Left renal cortex interstitium (tissue), 4 donors: ENCODE measurements at regions not wholly inside any gene's neighbourhood (a gene's known extent, or its start where the extent isn't known, plus 50 kb on each side); places are given as distances from the start of the nearest gene placed in this dataset.

Experiments
- DNase-seq, 4 donors: peaks; one replicate each; pipeline ENCODE4 v3.0.0-alpha.2; 2013; ENCODE audit warnings: low read depth in 4 of 4, low spot score in 2 of 4, missing footprints in 1 of 4

DNA sequence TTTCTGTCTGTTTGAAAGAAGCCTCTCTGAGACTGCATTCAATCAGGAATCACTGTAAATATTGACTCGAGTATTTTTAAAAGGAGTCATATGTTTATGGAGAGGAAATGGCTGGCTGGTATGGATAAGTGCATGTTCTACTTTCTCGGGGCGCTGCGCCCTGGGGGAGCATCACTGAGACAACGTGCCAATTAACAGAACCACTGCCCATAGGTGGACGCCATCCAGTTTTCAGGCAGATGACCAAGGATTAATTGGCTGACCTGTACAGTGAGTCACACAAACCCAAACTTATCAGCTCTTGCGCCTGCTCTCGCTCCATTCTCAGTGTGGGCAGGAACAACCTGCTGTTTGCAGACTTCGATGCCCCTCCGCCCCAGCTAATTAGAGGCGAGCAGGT lies 571.2 kb downstream of the QKI start:
- no peak for DNase-seq

DNA sequence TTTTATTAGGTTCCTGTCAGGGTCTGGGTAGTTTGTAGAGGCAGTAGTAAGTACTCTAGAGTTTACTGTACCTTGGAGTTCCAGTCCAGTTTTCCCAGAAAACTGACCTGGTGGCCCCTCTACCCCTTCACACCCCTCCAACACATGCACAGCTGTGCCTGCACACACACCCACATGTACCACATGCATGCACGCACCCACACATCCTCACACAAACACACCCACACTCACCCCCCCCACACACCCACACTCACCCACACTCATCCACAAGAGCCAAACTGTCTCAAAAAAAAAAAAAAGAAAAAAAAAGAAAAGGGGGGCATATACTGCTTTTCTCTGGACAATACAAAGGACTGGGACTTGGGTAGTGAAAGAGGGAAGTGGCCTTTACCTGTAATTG lies 570.5 kb downstream of the QKI start:
- DNase-seq, result no peak

DNA sequence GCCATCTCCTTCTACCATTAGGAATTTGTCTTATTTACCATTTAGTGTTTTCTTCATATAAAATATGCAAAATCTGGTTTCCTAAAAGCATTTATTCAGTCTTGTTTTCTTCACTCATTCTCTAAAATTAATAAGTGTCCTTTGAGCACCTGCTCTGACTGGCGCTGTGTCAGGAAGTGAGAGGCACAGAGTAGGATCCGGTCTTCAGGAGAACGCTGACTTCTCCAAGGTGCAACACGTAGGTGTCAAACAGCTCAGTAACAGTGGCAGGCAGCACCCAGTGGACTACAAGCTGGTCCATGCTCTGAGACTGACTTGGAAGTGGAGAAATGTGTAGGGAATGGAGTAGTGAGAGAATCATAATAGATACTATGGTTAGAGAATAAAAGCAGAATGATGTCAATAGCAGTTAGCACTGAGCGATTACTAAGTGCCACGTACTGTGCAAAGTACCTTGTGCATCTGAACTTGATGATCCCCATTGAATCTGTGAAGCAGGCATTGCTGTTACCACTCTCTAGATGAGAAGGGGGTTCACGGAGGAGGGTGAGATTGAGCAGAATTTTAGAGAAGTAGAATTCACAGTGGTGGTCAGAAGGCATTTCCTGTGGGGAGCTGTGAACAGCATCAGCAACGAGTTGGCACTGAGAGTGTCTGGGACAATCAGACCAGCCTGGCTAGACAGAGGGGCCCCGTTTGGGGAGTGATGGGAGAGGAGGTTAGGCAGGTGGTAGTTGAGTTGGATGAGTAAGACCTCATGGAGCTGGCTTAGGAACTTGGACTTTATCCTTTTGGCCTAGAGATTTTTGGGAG lies 569.8 kb downstream of the QKI start:
- DNase-seq, result no peak

DNA sequence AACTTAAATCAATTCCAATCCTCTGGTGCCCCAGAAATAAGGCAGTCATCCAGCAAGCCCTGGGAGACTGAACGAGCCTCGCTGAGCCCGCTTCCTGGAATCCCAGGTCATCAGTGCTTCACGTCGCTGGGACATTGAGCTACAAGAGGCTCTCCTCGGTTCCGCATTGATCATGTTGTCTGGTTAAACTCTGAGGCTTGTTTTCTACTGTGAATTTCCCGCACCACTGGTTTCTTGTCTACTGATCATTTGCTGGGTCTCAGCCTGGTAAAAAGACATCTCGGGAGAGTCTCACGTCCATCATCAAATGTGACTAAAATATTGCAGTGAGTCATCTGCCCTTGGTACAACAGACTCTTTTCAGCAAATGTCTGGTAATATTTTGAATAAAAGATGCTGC lies 569.2 kb downstream of the QKI start:
- DNase-seq, result no peak

DNA sequence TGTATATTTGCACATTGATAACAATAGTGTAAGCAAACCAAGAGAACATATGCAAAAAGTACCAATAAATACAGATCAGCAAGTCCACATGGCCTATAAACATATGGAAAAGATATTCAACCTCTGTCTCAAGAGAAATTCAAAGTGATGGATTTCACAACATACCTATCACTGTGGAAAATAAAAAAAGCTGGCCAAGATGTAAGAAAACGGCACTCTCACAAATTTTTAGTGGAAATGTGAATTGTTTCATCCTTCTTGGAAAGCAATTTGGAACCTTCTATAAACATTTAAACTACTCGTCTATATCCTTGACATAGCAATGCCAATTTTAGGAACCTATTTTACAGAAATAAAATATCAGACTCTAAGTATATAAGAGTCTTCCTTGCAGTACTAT lies 559.8 kb downstream of the QKI start:
- DNase-seq, result no peak

DNA sequence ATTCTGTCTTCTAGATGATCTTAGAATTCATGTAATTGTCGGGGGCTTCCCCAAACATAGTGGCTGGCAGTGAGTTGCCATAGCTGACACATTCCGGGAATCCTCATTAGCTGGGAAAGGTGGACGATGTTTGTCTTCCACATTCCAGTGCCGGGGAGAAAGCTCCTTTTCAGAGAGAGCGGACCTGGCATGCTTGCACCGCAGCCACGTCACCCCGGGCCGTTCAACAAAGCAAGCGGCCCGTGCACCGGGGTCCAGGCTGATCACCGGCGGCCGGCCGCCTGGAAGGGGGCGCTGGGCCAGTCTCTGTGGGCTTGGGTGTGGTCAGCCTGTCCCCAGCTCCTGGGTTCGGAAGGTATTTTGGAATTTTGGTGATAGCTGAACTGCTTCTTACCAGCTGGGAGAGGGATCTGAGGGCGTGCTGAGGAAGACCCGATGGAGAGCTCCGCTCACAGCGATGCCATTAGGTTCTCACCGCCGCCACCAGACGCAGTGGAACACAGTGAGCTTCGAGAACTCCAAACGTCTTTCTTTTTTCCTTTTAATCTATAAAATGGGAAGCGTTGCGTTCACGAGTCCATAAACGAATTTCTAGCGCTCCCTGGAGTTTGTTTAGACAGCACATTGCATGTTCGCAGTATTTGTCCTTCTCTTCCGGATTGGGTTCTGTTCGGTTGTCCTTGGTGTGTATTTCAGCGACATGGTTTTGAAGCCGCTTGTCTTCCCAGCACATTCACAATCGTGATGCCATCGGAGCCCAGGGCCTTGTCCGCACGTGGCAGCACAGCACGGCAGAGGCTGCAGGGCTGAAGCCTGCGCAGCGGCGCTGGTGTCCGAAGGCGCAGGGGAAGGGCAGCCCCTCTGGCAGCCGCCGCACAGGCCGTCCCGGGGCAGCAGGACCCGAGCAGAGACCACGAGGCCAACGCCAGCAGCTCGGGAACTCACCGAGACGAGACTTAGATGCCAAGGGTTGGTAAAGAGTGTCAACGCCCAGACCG lies 557.6 kb downstream of the QKI start:
- no peak for DNase-seq

DNA sequence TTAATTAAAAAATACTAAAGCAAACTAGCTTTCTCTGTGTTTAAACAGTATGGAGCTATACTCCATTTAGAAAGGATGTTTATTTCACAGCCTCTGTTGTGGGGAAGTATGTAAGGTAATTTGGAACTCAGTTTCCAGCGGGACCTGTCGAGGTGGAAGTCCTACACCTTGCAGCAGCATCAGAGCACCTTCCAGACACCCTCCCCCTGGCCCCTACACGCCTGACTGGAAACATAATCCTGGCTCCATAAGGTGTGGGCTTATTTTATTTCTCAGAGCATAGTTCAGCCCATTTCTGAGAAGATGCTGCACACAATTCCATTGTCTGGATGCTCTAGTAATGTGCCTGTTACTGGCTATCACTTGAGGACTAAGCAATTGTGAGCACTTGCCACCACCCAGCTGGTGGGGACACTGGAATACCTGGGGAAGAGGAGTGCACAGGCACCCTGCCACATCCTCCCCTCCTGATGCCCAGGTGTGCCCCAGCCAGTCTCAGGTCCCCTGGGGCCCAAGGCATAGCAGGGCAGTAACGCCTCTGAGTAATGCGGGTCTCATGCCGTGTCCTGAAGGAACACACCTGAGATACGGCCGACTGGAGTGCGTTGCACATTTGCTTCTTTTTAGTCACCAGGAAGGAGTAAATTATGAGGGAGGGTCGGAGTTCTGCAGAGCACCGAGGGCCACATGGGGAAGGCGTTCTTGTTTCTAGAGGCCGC lies 556.5 kb downstream of the QKI start:
- DNase-seq, result no peak

DNA sequence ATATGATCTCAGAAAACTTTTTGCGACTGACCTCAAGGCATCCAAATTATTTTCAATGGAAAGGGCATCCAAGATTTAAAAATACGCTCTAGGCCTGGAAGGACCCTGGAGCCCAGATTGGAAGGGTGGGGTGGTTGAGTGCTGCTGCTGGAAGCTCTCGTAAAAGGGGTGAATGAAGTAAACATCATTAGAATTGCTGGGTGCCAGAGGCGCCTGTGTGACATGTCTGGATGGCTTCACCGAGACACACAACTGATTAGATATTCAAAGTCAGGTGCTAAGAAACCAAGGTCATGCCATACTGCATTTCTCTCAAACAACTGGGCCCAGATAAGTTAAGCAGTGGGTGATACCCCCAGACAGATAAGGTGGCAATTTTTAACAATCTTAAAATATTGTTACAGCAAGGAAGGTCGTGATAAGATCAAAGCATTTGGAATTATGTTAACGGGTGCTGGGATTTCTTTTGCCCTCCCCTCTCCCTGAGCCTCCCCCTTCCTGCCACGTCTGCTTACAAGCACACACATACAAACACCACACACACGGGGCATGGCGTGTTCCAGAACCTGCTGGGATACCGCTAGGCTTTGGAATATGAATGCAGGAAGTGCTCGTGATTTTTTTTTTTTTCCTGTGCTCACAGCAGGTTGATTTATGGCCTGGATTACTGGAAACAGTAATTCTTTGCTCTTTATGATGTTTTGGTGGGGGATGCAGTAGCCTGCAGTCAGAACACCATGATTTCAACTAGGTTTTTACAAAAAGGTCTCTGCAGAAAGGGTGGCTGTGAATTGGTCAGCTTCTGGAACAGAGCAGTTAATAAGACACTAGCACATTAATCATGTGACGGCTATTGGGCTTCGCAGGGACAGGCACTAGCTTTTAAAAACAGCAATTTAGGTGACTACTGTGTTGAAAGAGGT lies 551.2 kb downstream of the QKI start:
- DNase-seq, result peak in 1 of 4 donors; percentile 48

DNA sequence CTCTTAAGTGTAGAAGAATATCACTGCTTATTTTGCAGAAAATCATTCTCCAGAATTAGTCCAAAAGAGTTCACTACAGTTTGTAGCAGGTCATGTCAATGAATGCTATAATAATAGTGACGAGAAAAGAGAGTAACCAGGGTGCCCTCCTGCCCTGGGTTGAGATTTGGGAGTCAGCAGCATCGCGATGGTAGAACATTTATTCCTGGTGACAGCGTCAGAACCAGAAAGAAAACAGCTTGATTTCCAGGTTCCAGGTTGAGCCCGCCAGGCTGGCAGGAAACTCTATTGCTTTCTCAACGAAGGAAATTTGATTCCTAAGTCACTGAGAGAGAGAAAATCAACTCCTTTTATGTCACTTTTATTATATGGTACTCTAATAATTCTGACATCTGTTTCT lies 550.3 kb downstream of the QKI start:
- no peak for DNase-seq

DNA sequence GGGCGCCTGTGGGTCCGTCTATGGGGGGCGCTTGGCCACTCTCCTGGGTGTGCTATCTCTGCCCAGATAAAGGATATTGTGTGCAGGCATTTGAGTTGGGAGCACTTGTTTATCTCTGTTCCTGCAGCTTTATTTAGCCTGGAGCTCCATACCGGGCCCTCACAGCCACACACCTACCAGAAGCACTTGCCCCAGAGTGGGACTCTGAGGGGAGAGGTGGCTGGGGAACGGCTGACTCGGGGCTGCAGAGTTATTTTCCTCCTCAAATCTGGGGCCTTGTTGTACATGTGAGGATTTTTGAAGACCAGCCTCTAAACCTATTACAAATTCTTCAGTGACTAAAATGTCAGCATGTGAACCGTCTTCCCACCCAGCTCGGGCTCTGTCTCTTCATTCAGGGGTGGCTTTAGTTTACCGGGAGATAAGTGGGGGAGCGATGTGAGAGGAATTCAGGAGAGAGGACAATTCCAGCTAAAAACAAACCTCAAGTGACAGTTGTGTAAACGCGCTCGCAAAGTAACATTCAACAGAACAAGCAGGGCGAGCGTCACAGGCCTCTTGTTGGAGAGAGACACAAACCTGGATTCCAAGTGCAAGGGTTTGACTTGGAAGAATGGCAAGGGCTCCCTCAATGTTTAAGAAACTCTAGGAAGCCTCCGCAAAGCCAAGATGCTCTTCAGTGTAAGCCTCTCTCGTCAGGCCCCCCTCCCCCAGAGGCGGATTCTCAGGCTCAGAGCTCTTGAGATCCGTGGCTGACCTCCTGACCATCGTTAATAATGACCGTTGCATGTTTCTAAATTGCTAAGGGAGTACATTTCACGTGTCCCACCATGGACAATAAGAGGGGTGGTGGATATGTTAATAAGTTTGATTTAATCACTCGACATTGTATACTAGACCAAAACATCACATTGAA lies 548.9 kb downstream of the QKI start:
- DNase-seq, result no peak

DNA sequence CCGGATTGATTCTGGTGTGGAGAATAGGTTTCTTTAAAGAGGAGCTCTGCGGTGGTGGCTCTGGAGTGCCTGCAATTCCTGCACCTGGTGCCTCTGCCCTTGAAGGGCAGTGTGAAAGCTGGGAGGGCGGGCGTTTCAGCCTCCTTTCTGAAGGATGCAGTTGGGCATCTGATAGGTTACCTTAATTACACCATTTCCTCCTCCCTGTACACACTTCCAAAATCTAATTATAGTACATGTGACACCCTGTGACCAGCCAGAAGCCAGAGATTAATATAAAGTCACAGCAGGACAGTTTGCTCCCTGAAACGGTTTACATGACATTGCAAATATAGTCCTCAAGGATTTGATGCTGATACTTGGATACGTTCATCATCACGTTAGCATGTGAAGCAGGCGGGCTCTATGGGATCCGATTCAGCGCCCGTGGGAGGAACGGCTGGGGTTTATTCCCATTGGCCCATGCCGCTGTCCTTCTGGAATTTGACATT lies 548.2 kb downstream of the QKI start:
- no peak for DNase-seq

DNA sequence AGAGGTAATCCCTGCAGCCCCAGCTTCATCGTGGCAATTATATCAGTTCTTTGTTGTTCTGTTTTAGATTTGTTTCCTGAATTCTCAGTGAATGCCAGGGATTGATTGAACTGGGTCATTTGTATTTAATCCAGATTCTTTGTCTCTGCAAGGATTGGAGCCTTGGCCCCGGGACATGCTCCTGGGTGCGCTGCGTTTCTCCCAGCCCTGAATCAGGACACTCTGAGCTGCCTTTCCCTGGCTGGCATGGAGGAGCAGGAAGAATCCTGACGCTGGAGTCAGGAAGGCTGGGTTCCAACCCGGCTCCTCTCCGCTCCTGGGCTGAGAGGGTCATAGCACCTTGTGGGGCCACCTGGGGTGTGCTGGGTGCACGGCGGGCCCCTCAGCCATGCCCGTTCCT lies 545.6 kb downstream of the QKI start:
- no peak for DNase-seq

DNA sequence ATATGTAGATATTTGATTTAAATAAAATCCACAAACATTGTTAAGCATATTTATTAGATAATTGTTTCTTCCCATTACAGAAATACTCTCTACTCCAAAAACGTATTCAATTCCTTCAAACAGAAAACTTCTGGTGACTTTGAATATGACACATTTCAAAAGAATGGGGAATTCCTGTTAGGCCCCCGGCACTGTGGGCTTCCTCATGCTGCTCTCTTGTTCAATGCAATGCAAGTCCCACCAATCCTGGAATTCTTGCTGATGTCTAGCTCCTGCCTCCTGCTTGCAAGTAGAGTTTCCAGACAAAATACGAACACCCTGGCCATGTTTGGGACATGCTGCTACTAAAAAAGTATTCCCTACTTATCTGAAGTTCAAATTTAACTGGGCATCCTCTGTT lies 544.1 kb downstream of the QKI start:
- no peak for DNase-seq

DNA sequence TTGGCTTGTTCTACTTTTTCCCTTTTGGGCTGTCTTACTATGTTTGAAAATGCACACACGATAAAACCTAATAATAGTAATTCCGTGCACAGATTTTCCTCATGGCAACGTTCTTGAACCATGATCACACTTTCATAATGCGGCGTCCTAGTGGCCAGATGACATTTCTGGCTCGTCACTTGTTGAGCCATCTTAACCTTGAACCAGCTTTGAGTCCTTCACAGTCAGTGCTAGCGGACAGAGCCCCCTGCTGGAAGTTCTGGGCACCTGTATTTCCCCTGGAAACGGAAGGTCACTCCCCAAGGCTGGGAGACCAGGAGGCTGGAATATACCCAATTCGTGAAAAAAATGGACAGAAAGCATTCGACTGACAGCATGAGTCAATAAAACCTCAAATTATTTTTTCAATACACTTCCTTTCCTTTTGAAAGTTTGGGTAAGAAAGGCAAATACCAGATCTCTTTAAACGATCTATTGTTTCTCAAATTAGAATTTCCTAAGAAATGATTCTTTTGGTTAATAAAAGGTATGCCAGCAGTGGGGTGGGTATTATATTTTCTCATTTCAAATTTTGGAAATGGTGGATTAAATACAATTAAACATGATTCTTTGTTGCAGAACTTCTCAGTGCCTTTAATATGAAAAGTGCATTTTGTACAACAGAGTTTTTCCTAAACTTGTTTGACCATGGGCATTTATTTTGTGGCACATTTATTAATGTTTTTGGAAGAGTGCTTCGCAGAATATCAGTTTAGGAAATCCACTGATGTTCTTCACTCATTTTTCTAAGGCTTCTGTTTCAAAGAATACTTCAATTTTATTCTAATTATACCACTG lies 542.3 kb downstream of the QKI start:
- no peak for DNase-seq

DNA sequence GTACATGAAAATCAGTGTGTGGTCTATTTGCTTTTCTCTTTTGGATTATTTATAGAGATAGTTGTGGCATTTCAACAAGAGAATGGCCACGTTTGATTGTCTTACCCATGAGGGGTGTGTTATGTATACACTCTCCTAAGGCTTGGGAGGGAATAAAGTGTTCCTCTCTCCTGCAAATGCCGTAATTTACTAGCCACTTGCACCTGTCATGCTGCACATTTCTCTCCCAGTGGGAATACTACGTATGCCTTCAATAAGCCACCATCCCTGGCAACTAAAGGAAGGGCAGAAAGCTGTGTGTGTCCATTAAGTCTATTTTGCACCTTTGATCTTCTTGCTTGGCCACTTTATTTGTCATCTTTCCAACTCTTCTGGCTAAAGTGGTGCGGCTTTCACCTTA lies 541.2 kb downstream of the QKI start:
- no peak for DNase-seq

DNA sequence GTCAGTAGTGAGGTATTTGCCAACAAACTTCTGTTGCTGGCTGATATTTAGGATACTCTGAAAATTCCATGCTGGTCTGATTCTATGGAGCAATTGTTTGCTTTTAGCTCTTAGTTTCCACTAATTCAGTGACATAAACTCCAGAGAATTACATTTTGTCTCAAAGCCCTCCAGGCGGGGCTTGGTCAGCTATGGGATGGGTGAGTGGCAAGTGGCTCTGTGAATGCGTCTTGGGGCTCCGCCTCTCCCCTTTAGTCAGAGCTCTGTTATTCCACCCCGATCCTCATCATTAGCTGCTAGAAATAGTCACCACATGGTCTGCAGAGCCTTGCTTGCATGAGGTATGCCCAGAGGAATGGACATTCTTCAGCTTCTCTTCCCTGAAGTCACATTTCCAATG lies 540.6 kb downstream of the QKI start:
- DNase-seq, result no peak

DNA sequence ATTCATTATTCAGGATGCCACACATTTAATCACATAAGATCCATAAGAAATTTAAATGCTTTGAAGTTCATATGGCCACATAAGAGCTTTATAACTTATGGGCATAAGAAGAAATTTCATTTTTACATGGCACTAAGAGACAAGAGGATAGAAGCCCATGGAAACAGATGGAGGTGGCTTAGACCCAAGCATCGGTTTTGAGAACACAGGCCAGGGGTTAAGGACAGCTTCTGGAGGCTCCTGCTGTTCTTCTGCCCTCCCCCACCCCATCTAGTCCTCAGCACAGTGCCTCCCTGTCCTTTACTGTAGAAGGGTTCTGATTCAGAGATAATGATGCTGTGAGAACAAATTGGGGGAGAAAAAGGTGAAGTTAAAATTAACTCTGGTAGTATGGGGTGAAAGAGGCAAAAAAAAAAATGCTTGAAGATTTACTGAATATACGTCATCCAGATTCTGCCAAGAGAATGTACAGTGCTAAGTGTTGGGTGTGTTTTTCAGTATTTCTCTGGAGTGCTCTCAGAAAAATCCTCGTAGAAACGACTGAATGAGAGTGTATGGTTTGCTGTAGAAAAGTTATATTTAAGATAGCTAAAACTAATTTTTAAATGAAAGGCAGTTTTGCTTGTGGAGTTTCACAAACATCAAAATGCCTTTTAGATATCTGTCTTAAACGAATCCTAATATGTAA lies 539.7 kb downstream of the QKI start:
- no peak for DNase-seq
